GM12878 (cell line): ENCODE measurements at regions not wholly inside any gene's neighbourhood (a gene's known extent, or its start where the extent isn't known, plus 50 kb on each side); places are given as distances from the start of the nearest gene placed in this dataset.

Experiments used
- ATAC-seq: fragments of 200-7000 bp; cut with Tn5 transposase; 3 replicates; pipeline ENCODE4 v1.9.1; 2020; ENCODE audit warnings: mild to moderate bottlenecking, moderate library complexity
- BruUV-seq: library from RNA; stranded (reverse); fragments of 400-500 nt; replicated peaks from 2 replicates; lab custom pipeline; 2021; lab: Mats Ljungman, UMichigan
- CTCF ChIA-PET: fragments of 300-600 bp; sonication (Branson Sonifier 250); formaldehyde crosslinking; extraction: SDS; loops from one replicate; lab custom pipeline; 2021; ENCODE audit warnings: inconsistent platforms; lab: Yijun Ruan, JAX
- POLR2A ChIA-PET: fragments of 350-600 bp; formaldehyde crosslinking; extraction: SDS; loops from one replicate; lab custom pipeline; 2021; ENCODE audit warnings: inconsistent platforms; lab: Charles Lee
- RAD21 ChIA-PET: fragments of 300-600 bp; sonication (Branson Sonifier 250); formaldehyde crosslinking; loops from one replicate; lab custom pipeline; 2023; ENCODE audit warnings: antibody characterized with exemption; ENCODE audit not compliant: unreplicated experiment; lab: Charles Lee
- SMC1A ChIA-PET: fragments of 300-600 bp; sonication (Branson Sonifier 250); formaldehyde crosslinking; loops from one replicate; lab custom pipeline; 2023; ENCODE audit not compliant: unreplicated experiment, uncharacterized antibody; lab: Charles Lee
- DNase-seq: peaks from one replicate; pipeline ENCODE4 v3.0.0-alpha.2; 2011; ENCODE audit warnings: low read depth, low spot score
- FAIRE-seq: peaks from 3 replicates; lab custom pipeline; 2011; peaks lifted over from hg19 to GRCh38; lab: Jason Lieb, UNC
- H2AFZ ChIP-seq: 2 replicates; pipeline ENCODE4 v1.6.0; 2011; ENCODE audit warnings: low read depth, low read length, control low read depth; ENCODE audit not compliant: control insufficient read depth
- H3K27ac ChIP-seq: 2 replicates; pipeline ENCODE4 v1.5.1; 2011; ENCODE audit warnings: control low read depth; ENCODE audit not compliant: control insufficient read depth, insufficient read depth
- H3K27me3 ChIP-seq, 2 experiments: replicated peaks in 1 of 2; 2 replicates each; pipeline versions ENCODE4 v1.6.0 to v1.6.1; 2011; ENCODE audit warnings: low read length in 1 of 2; ENCODE audit not compliant: control insufficient read depth in 2 of 2, insufficient read depth in 2 of 2
- H3K36me3 ChIP-seq, 2 experiments: 2 replicates each; pipeline ENCODE4 v1.5.1; 2011; ENCODE audit warnings: low read length in 1 of 2; ENCODE audit not compliant: control insufficient read depth in 2 of 2, insufficient read depth in 2 of 2
- H3K4me1 ChIP-seq: 2 replicates; pipeline ENCODE4 v1.6.1; 2011; ENCODE audit warnings: mild to moderate bottlenecking, low read length, moderate library complexity, mixed read lengths; ENCODE audit not compliant: control insufficient read depth, insufficient read depth
- H3K4me2 ChIP-seq: 2 replicates; pipeline ENCODE4 v1.6.0; 2011; ENCODE audit warnings: control low read depth; ENCODE audit not compliant: control insufficient read depth, insufficient read depth
- H3K4me3 ChIP-seq: fragments of 200-600 bp; sonication (generic); 2 replicates; pipeline ENCODE4 v1.5.1; 2016
- H3K79me2 ChIP-seq: 2 replicates; pipeline ENCODE4 v1.6.0; 2011; ENCODE audit warnings: low read length; ENCODE audit not compliant: control insufficient read depth, insufficient read depth
- H3K9ac ChIP-seq: 2 replicates; pipeline ENCODE4 v1.8.0; 2011; ENCODE audit warnings: low read length, control low read depth, mixed read lengths; ENCODE audit not compliant: control insufficient read depth, insufficient read depth
- H3K9me3 ChIP-seq: replicated peaks from 3 replicates; pipeline ENCODE4 v1.5.1; 2011; ENCODE audit warnings: mild to moderate bottlenecking, low read length; ENCODE audit not compliant: control insufficient read depth, insufficient read depth
- H4K20me1 ChIP-seq: 2 replicates; pipeline ENCODE4 v1.6.0; 2011; ENCODE audit not compliant: control insufficient read depth, insufficient read depth
- ASH2L ChIP-seq: fragments of 300-600, 200-600 bp; sonication (generic); IDR thresholded peaks from 2 replicates; pipeline ENCODE4 v1.6.1; 2017; ENCODE audit warnings: low read depth, mild to moderate bottlenecking, borderline replicate concordance
- HCFC1 ChIP-seq: fragments of 150-350 bp; IDR thresholded peaks from 2 replicates; pipeline ENCODE4 v1.6.1; 2014; ENCODE audit warnings: low read length
- IRF4 ChIP-seq: IDR thresholded peaks from 2 replicates; pipeline ENCODE4 v1.6.1; 2011; ENCODE audit warnings: low read depth, low read length
- LARP7 ChIP-seq: fragments of 450-650 bp; IDR thresholded peaks from 2 replicates; pipeline ENCODE4 v1.6.1; 2017; ENCODE audit warnings: mild to moderate bottlenecking
- MEF2B ChIP-seq: fragments of 450-650 bp; IDR thresholded peaks from 2 replicates; pipeline ENCODE4 v1.6.1; 2018; ENCODE audit warnings: mild to moderate bottlenecking, moderate library complexity; ENCODE audit not compliant: partially characterized antibody, poor library complexity, severe bottlenecking
- MTA3 ChIP-seq: IDR thresholded peaks from 2 replicates; pipeline ENCODE4 v1.6.1; 2012; ENCODE audit warnings: low read length, inconsistent platforms, borderline replicate concordance
- POLR2A ChIP-seq: IDR thresholded peaks from 2 replicates; pipeline ENCODE4 v1.6.1; 2011; ENCODE audit warnings: low read depth, mild to moderate bottlenecking, low read length
- RAD21 ChIP-seq: IDR thresholded peaks from 2 replicates; pipeline ENCODE4 v1.6.1; 2011; ENCODE audit warnings: mild to moderate bottlenecking, low read depth, low read length, moderate library complexity; ENCODE audit not compliant: insufficient read depth
- TCF12 ChIP-seq: IDR thresholded peaks from 2 replicates; pipeline ENCODE4 v1.6.1; 2011; ENCODE audit warnings: low read depth, mild to moderate bottlenecking, low read length
- WGBS: methylation state at CpG from one replicate; pipeline ENCODE4 v1.1.6; 2016; ENCODE audit warnings: low lambda C conversion rate; ENCODE audit not compliant: insufficient replicate concordance, insufficient coverage; ENCODE audit errors: missing lambda C conversion rate; 5-methylcytosine and 5-hydroxymethylcytosine counted together
- in situ Hi-C: fragments of 300-500 bp; cut with MboI; formaldehyde crosslinking; loops from 9 replicates; pipeline ENCODE4 v1.14.3; 2018; ENCODE audit warnings: mixed read lengths
- intact Hi-C: fragments of 100-400 bp; cut with micrococcal nuclease; formaldehyde crosslinking; loops from one replicate; pipeline ENCODE4 v1.14.2; 2022; ENCODE audit not compliant: unreplicated experiment
- TF ChIP-seq, protein P1 (sequence below): IDR thresholded peaks from 2 replicates; pipeline ENCODE4 v1.6.1; 2012; ENCODE audit warnings: improper control_type of control experiment, low read depth, low read length; ENCODE audit not compliant: insufficient replicate concordance

- H3K9ac ChIP-seq = no peak overlapping the region
- intact Hi-C loops = no loop called here
- H4K20me1 ChIP-seq = no peaks in the 10 kb centered on the region; the same call in 1 of the 2 replicates
- H3K9me3 ChIP-seq = no peaks in the 10 kb centered on the region
- no peaks in the 10 kb centered on the region for H3K4me1 ChIP-seq
- ChIA-PET SMC1A (no interaction called here), POLR2A (no interaction called here), RAD21 (no interaction called here), CTCF (no interaction called here)
- ATAC-seq = no peak
- WGBS = 69% methylated on average over 5 of the region's 5 CpGs
- H3K4me3 ChIP-seq = no peak overlapping the region
- H3K27ac ChIP-seq = no peak overlapping the region
- TF ChIP-seq HCFC1 = no peak
- TF ChIP-seq LARP7 = no peak
- no peak for TF ChIP-seq IRF4
- TF ChIP-seq POLR2A = no peak
- no peak for TF ChIP-seq ASH2L
- TF ChIP-seq MEF2B = no peak
- TF ChIP-seq TCF12 = no peak
- no peak for TF ChIP-seq MTA3
- TF ChIP-seq, protein P1, sequence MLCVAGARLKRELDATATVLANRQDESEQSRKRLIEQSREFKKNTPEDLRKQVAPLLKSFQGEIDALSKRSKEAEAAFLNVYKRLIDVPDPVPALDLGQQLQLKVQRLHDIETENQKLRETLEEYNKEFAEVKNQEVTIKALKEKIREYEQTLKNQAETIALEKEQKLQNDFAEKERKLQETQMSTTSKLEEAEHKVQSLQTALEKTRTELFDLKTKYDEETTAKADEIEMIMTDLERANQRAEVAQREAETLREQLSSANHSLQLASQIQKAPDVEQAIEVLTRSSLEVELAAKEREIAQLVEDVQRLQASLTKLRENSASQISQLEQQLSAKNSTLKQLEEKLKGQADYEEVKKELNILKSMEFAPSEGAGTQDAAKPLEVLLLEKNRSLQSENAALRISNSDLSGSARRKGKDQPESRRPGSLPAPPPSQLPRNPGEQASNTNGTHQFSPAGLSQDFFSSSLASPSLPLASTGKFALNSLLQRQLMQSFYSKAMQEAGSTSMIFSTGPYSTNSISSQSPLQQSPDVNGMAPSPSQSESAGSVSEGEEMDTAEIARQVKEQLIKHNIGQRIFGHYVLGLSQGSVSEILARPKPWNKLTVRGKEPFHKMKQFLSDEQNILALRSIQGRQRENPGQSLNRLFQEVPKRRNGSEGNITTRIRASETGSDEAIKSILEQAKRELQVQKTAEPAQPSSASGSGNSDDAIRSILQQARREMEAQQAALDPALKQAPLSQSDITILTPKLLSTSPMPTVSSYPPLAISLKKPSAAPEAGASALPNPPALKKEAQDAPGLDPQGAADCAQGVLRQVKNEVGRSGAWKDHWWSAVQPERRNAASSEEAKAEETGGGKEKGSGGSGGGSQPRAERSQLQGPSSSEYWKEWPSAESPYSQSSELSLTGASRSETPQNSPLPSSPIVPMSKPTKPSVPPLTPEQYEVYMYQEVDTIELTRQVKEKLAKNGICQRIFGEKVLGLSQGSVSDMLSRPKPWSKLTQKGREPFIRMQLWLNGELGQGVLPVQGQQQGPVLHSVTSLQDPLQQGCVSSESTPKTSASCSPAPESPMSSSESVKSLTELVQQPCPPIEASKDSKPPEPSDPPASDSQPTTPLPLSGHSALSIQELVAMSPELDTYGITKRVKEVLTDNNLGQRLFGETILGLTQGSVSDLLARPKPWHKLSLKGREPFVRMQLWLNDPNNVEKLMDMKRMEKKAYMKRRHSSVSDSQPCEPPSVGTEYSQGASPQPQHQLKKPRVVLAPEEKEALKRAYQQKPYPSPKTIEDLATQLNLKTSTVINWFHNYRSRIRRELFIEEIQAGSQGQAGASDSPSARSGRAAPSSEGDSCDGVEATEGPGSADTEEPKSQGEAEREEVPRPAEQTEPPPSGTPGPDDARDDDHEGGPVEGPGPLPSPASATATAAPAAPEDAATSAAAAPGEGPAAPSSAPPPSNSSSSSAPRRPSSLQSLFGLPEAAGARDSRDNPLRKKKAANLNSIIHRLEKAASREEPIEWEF = no peak
- TF ChIP-seq RAD21 = no peak
- TF ChIP-seq, all 136 proteins: peak for 0
- Histone ChIP-seq H2AFZ (no peak overlapping the region), H3K4me2 (no peak overlapping the region), H3K36me3 (no peaks in the 10 kb centered on the region), H3K27me3 (no peaks in the 10 kb centered on the region), H3K79me2 (no peaks in the 10 kb centered on the region)
- DNase-seq = no peak
- FAIRE-seq = no peak
- BruUV-seq = no TSS peak
- in situ Hi-C loops = no loop called here
These were observed 344.9 kb downstream of the ICE1 start for GRCh38 chr5:5767286-5767928.
